Peyer's patch (tissue), 4 donors: ENCODE measurements at regions not wholly inside any gene's neighbourhood (a gene's known extent, or its start where the extent isn't known, plus 50 kb on each side); places are given as distances from the start of the nearest gene placed in this dataset.

ENCODE experiments used
- POLR2A ChIP-seq, 2 donors: fragments of 450-650 bp; IDR thresholded peaks; one replicate each; pipeline ENCODE4 v1.5.1; 2017; ENCODE audit warnings: antibody characterized with exemption in 2 of 2, mild to moderate bottlenecking in 2 of 2, moderate library complexity in 2 of 2
- TF ChIP-seq, protein P1 (sequence below), 6 experiments: fragments of 450-650 bp in 4 of 6; fragments of 200-600 bp in 2 of 6; sonication (generic) in 1 of 6; IDR thresholded peaks; one replicate each; pipeline ENCODE4 v1.5.1; 2017 to 2019; ENCODE audit warnings: antibody characterized with exemption in 6 of 6, mild to moderate bottlenecking in 3 of 6, moderate library complexity in 1 of 6

GRCh38 chr3:178062126-178062525 lies 474.1 kb upstream of the KCNMB2 start:
- TF ChIP-seq POLR2A (IDR thresholded peaks at IDR 0.05): no peak
- TF ChIP-seq, protein P1, sequence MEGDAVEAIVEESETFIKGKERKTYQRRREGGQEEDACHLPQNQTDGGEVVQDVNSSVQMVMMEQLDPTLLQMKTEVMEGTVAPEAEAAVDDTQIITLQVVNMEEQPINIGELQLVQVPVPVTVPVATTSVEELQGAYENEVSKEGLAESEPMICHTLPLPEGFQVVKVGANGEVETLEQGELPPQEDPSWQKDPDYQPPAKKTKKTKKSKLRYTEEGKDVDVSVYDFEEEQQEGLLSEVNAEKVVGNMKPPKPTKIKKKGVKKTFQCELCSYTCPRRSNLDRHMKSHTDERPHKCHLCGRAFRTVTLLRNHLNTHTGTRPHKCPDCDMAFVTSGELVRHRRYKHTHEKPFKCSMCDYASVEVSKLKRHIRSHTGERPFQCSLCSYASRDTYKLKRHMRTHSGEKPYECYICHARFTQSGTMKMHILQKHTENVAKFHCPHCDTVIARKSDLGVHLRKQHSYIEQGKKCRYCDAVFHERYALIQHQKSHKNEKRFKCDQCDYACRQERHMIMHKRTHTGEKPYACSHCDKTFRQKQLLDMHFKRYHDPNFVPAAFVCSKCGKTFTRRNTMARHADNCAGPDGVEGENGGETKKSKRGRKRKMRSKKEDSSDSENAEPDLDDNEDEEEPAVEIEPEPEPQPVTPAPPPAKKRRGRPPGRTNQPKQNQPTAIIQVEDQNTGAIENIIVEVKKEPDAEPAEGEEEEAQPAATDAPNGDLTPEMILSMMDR (IDR thresholded peaks at IDR 0.05): no peak
